Erythroblast (primary cell): ENCODE measurements at regions not wholly inside any gene's neighbourhood (a gene's known extent, or its start where the extent isn't known, plus 50 kb on each side); places are given as distances from the start of the nearest gene placed in this dataset.

Source experiments
- GATA1 ChIP-seq: IDR thresholded peaks from 2 replicates; pipeline ENCODE4 v1.6.1; 2011; ENCODE audit warnings: low read depth, mild to moderate bottlenecking, control low read depth, low read length, moderate library complexity
- POLR2A ChIP-seq: IDR thresholded peaks from 2 replicates; pipeline ENCODE4 v1.6.1; 2011; ENCODE audit warnings: mild to moderate bottlenecking, low read length

- TF ChIP-seq POLR2A (no peak), GATA1 (no peak)
These were observed 605.5 kb downstream of the RBFOX1 start for GRCh38 chr16:7938175-7938574.
